Neural crest cell (in vitro differentiated cells): ENCODE measurements at regions not wholly inside any gene's neighbourhood (a gene's known extent, or its start where the extent isn't known, plus 50 kb on each side); places are given as distances from the start of the nearest gene placed in this dataset.

ENCODE experiments used
- DNase-seq: peaks from one replicate; pipeline ENCODE4 v3.0.0; 2021; ENCODE audit warnings: low read depth, mixed read lengths, low spot score
- H3K27ac Mint-ChIP-seq: one replicate; pipeline ENCODE4 v1.8.0; 2021; ENCODE audit warnings: mild to moderate bottlenecking, mixed read lengths; ENCODE audit not compliant: unreplicated experiment
- H3K27me3 Mint-ChIP-seq: 2 replicates; pipeline ENCODE4 v1.8.0; 2021; ENCODE audit warnings: low read depth, mild to moderate bottlenecking, mixed read lengths
- H3K36me3 Mint-ChIP-seq: 2 replicates; pipeline ENCODE4 v1.8.0; 2021; ENCODE audit warnings: low read depth, mild to moderate bottlenecking, mixed read lengths
- H3K4me1 Mint-ChIP-seq: 2 replicates; pipeline ENCODE4 v1.8.0; 2021; ENCODE audit warnings: mixed read lengths
- H3K4me3 Mint-ChIP-seq: one replicate; pipeline ENCODE4 v1.8.0; 2021; ENCODE audit warnings: mild to moderate bottlenecking, mixed read lengths
- H3K9me3 Mint-ChIP-seq: 2 replicates; pipeline ENCODE4 v1.8.0; 2021; ENCODE audit warnings: mixed read lengths
- TF ChIP-seq, protein P1 (sequence below): fragments of 200-600 bp; sonication (generic); conservative IDR thresholded peaks from 2 replicates; pipeline ENCODE4 v1.5.0; 2021; ENCODE audit warnings: antibody characterized with exemption, mild to moderate bottlenecking

DNA sequence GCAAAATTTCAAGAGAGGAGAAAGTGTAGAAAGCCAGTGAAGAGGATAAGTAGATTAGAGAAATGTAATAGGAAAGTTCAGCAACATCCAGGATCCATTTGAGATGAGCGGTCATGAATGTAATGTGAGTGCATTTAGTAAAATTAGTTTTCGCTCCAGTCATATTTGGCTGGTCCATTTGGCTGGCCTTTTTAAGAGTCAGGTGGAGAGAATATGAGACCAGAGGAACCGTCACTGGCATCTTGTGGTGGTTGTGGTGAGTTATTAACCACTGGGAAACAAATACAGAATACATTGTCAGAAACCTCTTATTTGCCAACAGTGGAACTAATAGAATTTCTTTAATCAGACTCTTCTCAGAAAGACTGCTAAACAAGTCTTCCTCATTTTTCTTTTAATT, 1064.3 kb upstream of the CDH2 start:
- peaks cover 6% of the 10 kb centered on the region for H3K9me3 Mint-ChIP-seq
- H3K27me3 Mint-ChIP-seq: no peaks in the 10 kb centered on the region
- H3K4me1 Mint-ChIP-seq: no peaks in the 10 kb centered on the region
- H3K4me3 Mint-ChIP-seq: no peak overlapping the region
- no peaks in the 10 kb centered on the region for H3K36me3 Mint-ChIP-seq
- no peak overlapping the region for H3K27ac Mint-ChIP-seq
- TF ChIP-seq, protein P1, sequence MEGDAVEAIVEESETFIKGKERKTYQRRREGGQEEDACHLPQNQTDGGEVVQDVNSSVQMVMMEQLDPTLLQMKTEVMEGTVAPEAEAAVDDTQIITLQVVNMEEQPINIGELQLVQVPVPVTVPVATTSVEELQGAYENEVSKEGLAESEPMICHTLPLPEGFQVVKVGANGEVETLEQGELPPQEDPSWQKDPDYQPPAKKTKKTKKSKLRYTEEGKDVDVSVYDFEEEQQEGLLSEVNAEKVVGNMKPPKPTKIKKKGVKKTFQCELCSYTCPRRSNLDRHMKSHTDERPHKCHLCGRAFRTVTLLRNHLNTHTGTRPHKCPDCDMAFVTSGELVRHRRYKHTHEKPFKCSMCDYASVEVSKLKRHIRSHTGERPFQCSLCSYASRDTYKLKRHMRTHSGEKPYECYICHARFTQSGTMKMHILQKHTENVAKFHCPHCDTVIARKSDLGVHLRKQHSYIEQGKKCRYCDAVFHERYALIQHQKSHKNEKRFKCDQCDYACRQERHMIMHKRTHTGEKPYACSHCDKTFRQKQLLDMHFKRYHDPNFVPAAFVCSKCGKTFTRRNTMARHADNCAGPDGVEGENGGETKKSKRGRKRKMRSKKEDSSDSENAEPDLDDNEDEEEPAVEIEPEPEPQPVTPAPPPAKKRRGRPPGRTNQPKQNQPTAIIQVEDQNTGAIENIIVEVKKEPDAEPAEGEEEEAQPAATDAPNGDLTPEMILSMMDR: no peak
- no peak for DNase-seq

DNA sequence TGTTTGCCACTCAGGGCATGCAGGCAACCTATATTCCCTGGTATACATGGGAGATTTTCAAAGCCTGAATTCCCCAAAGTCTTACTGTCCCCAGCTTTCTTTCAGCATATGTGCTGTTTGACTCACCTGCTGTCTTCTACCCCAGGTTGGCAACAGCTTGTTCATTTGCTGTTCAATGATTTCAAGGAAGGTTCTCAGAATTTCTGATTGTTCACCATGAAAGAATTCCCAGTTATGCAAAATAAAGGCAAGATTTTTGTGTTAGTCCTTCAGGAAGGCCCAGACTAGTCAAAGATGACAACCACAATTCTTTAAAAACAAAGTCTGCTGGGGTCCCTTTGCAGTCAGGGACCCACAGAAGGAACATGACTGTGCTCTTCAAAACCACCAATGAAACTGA, 1057.8 kb upstream of the CDH2 start:
- no peaks in the 10 kb centered on the region for H3K27me3 Mint-ChIP-seq
- H3K4me1 Mint-ChIP-seq: no peaks in the 10 kb centered on the region
- H3K36me3 Mint-ChIP-seq: no peaks in the 10 kb centered on the region
- no peak for DNase-seq
- no peak overlapping the region for H3K4me3 Mint-ChIP-seq
- H3K9me3 Mint-ChIP-seq: peaks cover 8% of the 10 kb centered on the region
- no peak overlapping the region for H3K27ac Mint-ChIP-seq
- TF ChIP-seq, protein P1: no peak

DNA sequence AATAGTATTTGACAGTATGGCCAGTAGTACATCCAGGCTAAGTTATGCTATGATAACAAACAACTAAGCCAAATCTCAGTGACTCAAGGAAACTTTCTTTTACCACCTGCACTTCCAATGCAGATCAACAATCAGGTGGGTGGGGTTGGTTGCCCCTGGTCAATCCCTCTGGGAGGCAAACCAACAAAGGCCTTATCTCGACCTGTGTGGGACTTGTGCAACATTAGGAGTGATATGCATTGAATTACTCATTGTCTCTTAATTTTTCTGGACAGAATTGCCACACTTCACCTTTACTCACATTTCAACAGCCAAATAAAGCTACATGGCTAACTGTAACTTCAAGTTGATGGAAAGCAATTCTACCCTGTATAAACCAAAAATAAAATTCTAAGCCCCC, 1049.3 kb upstream of the CDH2 start:
- Mint-ChIP-seq H3K27ac (peak overlapping the region; percentile 14), H3K4me1 (no peaks in the 10 kb centered on the region), H3K27me3 (no peaks in the 10 kb centered on the region), H3K9me3 (peaks cover 7% of the 10 kb centered on the region), H3K36me3 (no peaks in the 10 kb centered on the region), H3K4me3 (no peak overlapping the region)
- no peak for DNase-seq
- TF ChIP-seq, protein P1: no peak

DNA sequence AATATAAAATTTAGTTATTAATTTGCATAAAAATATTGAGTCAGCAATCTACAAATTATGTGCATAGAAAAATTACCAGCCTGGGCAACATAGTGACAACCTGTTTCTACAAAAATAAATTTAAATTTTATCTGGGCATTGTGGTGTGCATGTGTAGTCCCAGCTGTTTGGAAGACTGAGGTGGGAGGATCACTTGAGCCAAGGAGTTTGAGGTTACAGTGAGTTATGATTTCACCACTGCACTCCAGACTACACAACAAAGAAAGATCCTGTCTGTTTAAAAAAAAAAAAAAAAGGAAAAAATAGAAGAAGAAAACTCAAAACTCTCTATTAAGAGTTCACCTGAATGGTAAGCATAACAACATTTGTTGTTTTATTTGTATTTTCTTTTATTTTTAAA, 1048.4 kb upstream of the CDH2 start:
- peaks cover 2% of the 10 kb centered on the region for H3K9me3 Mint-ChIP-seq
- TF ChIP-seq, protein P1: no peak
- no peak overlapping the region for H3K27ac Mint-ChIP-seq
- H3K4me1 Mint-ChIP-seq: no peaks in the 10 kb centered on the region
- no peak overlapping the region for H3K4me3 Mint-ChIP-seq
- no peaks in the 10 kb centered on the region for H3K36me3 Mint-ChIP-seq
- no peaks in the 10 kb centered on the region for H3K27me3 Mint-ChIP-seq
- DNase-seq: no peak

DNA sequence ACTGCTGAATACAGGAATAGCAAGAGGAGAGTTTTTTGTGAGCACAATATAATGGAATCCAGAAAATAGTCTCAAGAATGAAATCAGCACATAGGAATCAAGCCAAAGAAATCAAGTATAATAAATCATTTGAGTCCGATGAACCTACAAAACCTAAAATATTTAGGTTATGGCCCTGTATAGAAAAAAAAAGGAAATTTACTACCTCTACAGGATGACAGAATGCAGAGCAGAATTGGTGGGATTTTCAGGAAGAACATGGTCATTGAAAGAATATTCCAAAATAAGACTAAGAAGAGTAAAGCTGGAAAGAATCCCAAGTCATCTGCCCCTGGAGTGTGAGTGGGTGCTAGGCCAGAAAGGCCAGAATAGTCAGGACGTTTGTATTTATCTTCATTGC, 1041.2 kb upstream of the CDH2 start:
- H3K4me3 Mint-ChIP-seq: no peak overlapping the region
- TF ChIP-seq, protein P1: no peak
- no peaks in the 10 kb centered on the region for H3K27me3 Mint-ChIP-seq
- no peaks in the 10 kb centered on the region for H3K36me3 Mint-ChIP-seq
- DNase-seq: no peak
- H3K9me3 Mint-ChIP-seq: peaks cover 5% of the 10 kb centered on the region
- no peak overlapping the region for H3K27ac Mint-ChIP-seq
- no peaks in the 10 kb centered on the region for H3K4me1 Mint-ChIP-seq
